H1 (cell line): ENCODE measurements at regions not wholly inside any gene's neighbourhood (a gene's known extent, or its start where the extent isn't known, plus 50 kb on each side); places are given as distances from the start of the nearest gene placed in this dataset.

Source experiments
- CHD7 ChIP-seq: fragments of 300-600 bp; sonication (generic); IDR thresholded peaks from 2 replicates; pipeline ENCODE4 v1.7.1; 2012; ENCODE audit warnings: low read length, moderate library complexity, mild to moderate bottlenecking, inconsistent platforms; ENCODE audit not compliant: insufficient replicate concordance
- TCF12 ChIP-seq: IDR thresholded peaks from 2 replicates; pipeline ENCODE4 v1.6.1; 2011; ENCODE audit warnings: low read depth, mild to moderate bottlenecking, low read length

- TF ChIP-seq CHD7 (no peak), TCF12 (no peak)
These were observed 311.5 kb downstream of the EDEM1 start (continued) for GRCh38 chr3:5498981-5499380.
